GM21825 (cell line): ENCODE measurements at regions not wholly inside any gene's neighbourhood (a gene's known extent, or its start where the extent isn't known, plus 50 kb on each side); places are given as distances from the start of the nearest gene placed in this dataset.

Source experiments
- ATAC-seq: cut with Tn5 transposase; IDR thresholded peaks from one replicate; pipeline ENCODE4 v1.9.1; 2021; ENCODE audit warnings: mild to moderate bottlenecking, moderate library complexity; ENCODE audit not compliant: unreplicated experiment

GRCh38 chr17:72360386-72360940 is 239.6 kb downstream of the SOX9 start:
- ATAC-seq: no peak

- ATAC-seq: no peak
These were observed 241.1 kb downstream of the SOX9 start for GRCh38 chr17:72361892-72362291.

GRCh38 chr17:72362376-72363088 is 241.7 kb downstream of the SOX9 start:
- no peak for ATAC-seq

GRCh38 chr17:72363089-72363610 is 242.3 kb downstream of the SOX9 start:
- no peak for ATAC-seq

- no peak for ATAC-seq
These were observed 245.1 kb downstream of the SOX9 start for GRCh38 chr17:72365857-72366414.

- no peak for ATAC-seq
These were observed 245.8 kb downstream of the SOX9 start for GRCh38 chr17:72366626-72367025.

GRCh38 chr17:72368191-72368590 is 247.4 kb downstream of the SOX9 start:
- no peak for ATAC-seq

- no peak for ATAC-seq
These were observed 248.5 kb downstream of the SOX9 start for GRCh38 chr17:72369366-72369765.

- no peak for ATAC-seq
These were observed 250.0 kb downstream of the SOX9 start for GRCh38 chr17:72370819-72371218.

GRCh38 chr17:72372185-72372584 is 251.4 kb downstream of the SOX9 start:
- ATAC-seq: no peak

GRCh38 chr17:72373910-72374741 is 253.3 kb downstream of the SOX9 start:
- ATAC-seq: no peak

- no peak for ATAC-seq
These were observed 255.9 kb downstream of the SOX9 start for GRCh38 chr17:72376526-72377345.

GRCh38 chr17:72378414-72379390 is 257.9 kb downstream of the SOX9 start:
- no peak for ATAC-seq

- no peak for ATAC-seq
These were observed 258.7 kb downstream of the SOX9 start for GRCh38 chr17:72379516-72379915.

- ATAC-seq: no peak
These were observed 259.3 kb downstream of the SOX9 start for GRCh38 chr17:72380120-72380519.

GRCh38 chr17:72380737-72381136 is 259.9 kb downstream of the SOX9 start:
- no peak for ATAC-seq

GRCh38 chr17:72381597-72382397 is 261.0 kb downstream of the SOX9 start:
- no peak for ATAC-seq

- no peak for ATAC-seq
These were observed 262.3 kb downstream of the SOX9 start for GRCh38 chr17:72382971-72383722.
